Bronchial epithelial cell (primary cell): ENCODE measurements at regions not wholly inside any gene's neighbourhood (a gene's known extent, or its start where the extent isn't known, plus 50 kb on each side); places are given as distances from the start of the nearest gene placed in this dataset.

Experiments
- DNase-seq: peaks from one replicate; pipeline ENCODE4 v3.0.0-alpha.2; 2010; ENCODE audit warnings: low read depth
- FAIRE-seq: peaks from 2 replicates; lab custom pipeline; 2011; peaks lifted over from hg19 to GRCh38; lab: Jason Lieb, UNC
- H3K27me3 ChIP-seq: 2 replicates; pipeline ENCODE4 v1.5.1; 2011; ENCODE audit warnings: low read length; ENCODE audit not compliant: control insufficient read depth, insufficient read depth
- H3K36me3 ChIP-seq: 2 replicates; pipeline ENCODE4 v1.5.1; 2011; ENCODE audit warnings: low read length; ENCODE audit not compliant: control insufficient read depth, insufficient read depth
- H3K4me3 ChIP-seq: 2 replicates; pipeline ENCODE4 v1.5.1; 2011; ENCODE audit warnings: mild to moderate bottlenecking, low read depth, low read length, control low read depth
- TF ChIP-seq, protein P1 (sequence below): IDR thresholded peaks from 2 replicates; pipeline ENCODE4 v1.5.1; 2011; ENCODE audit warnings: mild to moderate bottlenecking, moderate library complexity, low read length, control low read depth, inconsistent platforms; ENCODE audit not compliant: insufficient read depth, severe bottlenecking

DNA sequence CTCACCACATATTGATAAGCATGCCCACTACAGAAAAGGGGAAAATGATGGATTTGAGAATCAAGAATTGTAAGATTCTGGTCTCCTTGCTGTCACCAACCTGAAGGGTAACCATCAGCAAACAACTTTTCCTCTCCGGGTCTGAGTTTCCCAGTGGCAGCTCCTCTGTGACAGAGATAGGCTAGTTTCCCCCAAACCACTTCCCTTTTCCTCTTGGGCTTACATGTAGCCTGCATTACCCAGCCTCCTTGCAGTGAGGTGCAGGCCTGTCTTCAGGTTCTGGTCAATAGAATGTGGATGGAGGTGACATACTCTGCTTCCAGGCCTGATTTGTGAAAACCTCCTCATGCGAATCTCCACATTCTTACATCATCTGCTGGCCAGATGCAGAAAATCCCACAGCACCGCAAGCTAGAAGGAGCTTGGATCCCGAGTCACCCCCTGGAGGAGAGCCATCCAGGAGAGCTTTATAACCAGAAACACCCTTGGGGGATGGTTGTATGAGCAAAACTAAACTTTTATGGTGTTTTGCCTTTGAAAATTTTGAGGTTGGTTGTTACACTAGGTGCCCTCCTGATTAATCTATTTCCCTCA is 206.1 kb downstream of the RGS3 start:
- TF ChIP-seq, protein P1, sequence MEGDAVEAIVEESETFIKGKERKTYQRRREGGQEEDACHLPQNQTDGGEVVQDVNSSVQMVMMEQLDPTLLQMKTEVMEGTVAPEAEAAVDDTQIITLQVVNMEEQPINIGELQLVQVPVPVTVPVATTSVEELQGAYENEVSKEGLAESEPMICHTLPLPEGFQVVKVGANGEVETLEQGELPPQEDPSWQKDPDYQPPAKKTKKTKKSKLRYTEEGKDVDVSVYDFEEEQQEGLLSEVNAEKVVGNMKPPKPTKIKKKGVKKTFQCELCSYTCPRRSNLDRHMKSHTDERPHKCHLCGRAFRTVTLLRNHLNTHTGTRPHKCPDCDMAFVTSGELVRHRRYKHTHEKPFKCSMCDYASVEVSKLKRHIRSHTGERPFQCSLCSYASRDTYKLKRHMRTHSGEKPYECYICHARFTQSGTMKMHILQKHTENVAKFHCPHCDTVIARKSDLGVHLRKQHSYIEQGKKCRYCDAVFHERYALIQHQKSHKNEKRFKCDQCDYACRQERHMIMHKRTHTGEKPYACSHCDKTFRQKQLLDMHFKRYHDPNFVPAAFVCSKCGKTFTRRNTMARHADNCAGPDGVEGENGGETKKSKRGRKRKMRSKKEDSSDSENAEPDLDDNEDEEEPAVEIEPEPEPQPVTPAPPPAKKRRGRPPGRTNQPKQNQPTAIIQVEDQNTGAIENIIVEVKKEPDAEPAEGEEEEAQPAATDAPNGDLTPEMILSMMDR: no peak
- FAIRE-seq (peak; percentile 32), DNase-seq (no peak)
- H3K27me3 ChIP-seq: peaks cover 2% of the 10 kb centered on the region
- no peaks in the 10 kb centered on the region for H3K36me3 ChIP-seq
- no peak overlapping the region for H3K4me3 ChIP-seq

DNA sequence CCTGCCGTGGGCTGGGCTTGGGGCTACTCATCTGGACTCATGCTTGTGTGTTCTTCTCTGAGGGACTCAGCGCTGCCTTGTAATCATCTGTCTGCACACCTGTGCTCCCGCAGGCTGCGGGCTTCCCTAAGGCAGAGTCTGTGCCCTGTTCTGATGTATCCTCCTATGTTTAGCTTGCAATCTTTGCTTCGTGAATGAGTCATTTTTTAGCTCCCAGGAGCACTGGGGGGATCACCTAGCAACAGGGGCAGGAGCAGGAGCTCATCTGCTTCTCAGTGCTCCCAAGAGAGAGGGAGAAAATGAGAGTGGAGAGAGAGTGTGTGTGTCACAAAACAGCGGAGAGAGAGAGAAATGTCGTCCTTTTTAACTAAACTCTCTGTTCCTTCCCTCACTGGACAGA is 202.4 kb upstream of the ZNF618 start:
- DNase-seq: no peak

DNA sequence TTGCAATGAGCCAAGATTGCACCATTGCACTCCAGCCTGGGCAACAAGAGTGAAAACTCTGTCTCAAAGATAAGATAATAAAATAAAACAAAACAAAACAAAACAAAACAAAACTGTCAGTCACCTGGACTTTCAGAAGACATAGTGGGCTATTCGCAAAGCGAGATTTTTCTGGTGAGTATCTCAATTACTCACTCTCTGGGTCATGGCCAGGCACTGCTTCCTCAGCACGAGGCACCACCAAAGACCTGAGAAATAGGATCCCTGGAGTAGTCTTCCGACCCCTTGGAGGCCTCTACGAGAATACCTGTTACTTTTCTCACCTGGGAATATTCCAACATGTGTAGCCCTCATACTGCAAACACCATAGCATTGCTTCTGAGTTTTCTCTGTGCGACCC is 201.7 kb upstream of the ZNF618 start:
- Histone ChIP-seq H3K36me3 (no peaks in the 10 kb centered on the region), H3K4me3 (no peak overlapping the region), H3K27me3 (peaks cover 1% of the 10 kb centered on the region)
- no peak for DNase-seq
- FAIRE-seq: no peak
- TF ChIP-seq, protein P1: no peak

More for the DNA sequence above, 202.4 kb upstream of the ZNF618 start:
- TF ChIP-seq, protein P1: no peak
- H3K4me3 ChIP-seq: no peak overlapping the region
- FAIRE-seq: peak; percentile 18
- H3K27me3 ChIP-seq: peaks cover 2% of the 10 kb centered on the region
- no peaks in the 10 kb centered on the region for H3K36me3 ChIP-seq

DNA sequence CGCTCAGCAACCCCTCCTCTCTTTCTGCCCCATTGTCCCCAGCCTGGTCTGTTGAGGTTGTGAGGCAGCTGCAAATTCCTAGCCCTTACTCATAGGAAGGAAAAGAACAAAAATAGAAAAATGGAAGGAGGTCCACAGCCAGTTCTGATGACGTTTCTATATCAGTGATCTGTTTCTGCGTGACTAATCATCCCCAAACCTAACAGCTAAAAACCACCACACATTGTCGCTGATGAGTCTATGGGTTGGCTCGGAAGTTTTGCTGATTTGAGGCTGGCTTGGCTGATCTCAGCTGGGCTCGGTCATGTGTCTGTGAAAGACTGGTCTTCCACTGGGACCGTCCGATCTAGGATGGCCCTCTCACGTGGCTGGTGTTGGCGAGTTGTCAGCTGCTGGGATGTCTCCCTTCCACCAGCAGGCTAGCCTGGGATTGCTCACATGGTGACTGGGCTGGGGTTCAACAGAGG is 200.6 kb upstream of the ZNF618 start:
- TF ChIP-seq, protein P1: no peak
- Histone ChIP-seq H3K27me3 (no peaks in the 10 kb centered on the region), H3K36me3 (no peaks in the 10 kb centered on the region), H3K4me3 (no peak overlapping the region)
- FAIRE-seq (peak; percentile 86), DNase-seq (peak; percentile 39)

DNA sequence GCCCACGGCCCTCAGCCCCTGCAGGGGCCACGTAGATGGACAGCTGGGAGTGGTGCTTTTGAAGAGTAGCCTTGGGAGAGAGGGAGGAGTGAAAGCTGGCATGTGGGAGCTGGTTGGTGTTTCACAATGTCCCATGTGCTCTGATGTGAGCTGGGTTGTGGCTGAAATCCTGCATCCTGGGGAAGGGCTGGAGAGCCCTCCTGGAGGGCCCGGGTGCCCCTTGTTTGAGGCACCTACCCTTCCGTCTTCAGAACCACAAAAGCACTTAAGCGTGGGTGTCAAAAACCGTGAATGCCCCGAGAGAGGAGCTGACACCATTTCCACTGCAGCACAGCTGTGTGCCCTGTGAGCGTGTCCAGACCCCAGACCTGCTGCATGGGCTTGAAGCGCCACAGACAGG is 199.1 kb upstream of the ZNF618 start:
- H3K4me3 ChIP-seq: no peak overlapping the region
- TF ChIP-seq, protein P1: no peak
- no peaks in the 10 kb centered on the region for H3K27me3 ChIP-seq
- H3K36me3 ChIP-seq: no peaks in the 10 kb centered on the region
- FAIRE-seq: no peak
- DNase-seq: no peak

DNA sequence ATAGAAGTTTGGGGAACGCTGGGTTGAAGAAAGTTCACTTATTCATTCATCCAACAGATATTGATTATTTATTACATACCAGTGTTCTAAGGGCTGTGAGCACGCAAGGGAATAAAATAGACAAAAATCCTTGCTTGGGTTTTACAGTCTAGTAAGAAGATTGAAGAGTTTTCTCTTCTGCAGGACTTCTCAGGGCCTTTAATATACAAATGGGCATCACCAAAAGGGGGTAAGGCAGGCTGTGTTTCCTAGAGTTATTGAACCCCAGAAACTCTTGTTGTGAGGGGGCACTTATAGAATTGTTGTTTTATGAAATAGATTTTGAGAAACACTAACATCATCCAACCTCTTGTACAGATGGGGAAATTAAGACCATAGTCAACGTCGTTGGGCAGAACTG is 198.5 kb upstream of the ZNF618 start:
- no peak overlapping the region for H3K4me3 ChIP-seq
- FAIRE-seq (no peak), DNase-seq (no peak)
- H3K27me3 ChIP-seq: no peaks in the 10 kb centered on the region
- no peaks in the 10 kb centered on the region for H3K36me3 ChIP-seq
- TF ChIP-seq, protein P1: no peak
